AG10803 (cell line): ENCODE measurements at regions not wholly inside any gene's neighbourhood (a gene's known extent, or its start where the extent isn't known, plus 50 kb on each side); places are given as distances from the start of the nearest gene placed in this dataset.

Experiments
- DNase-seq: peaks from one replicate; pipeline ENCODE4 v3.0.0; 2010; ENCODE audit warnings: low read depth
- H3K4me3 ChIP-seq: 2 replicates; pipeline ENCODE4 v1.5.1; 2011; ENCODE audit warnings: mild to moderate bottlenecking, low read length, control low read depth
- TF ChIP-seq, protein P1 (sequence below): conservative IDR thresholded peaks from 2 replicates; pipeline ENCODE4 v1.5.1; 2011; ENCODE audit warnings: mild to moderate bottlenecking, low read length, control low read depth, inconsistent platforms

GRCh38 chr3:18019161-18019495, 276.7 kb upstream of the TBC1D5 start:
- H3K4me3 ChIP-seq: no peak overlapping the region
- DNase-seq: no peak
- TF ChIP-seq, protein P1, sequence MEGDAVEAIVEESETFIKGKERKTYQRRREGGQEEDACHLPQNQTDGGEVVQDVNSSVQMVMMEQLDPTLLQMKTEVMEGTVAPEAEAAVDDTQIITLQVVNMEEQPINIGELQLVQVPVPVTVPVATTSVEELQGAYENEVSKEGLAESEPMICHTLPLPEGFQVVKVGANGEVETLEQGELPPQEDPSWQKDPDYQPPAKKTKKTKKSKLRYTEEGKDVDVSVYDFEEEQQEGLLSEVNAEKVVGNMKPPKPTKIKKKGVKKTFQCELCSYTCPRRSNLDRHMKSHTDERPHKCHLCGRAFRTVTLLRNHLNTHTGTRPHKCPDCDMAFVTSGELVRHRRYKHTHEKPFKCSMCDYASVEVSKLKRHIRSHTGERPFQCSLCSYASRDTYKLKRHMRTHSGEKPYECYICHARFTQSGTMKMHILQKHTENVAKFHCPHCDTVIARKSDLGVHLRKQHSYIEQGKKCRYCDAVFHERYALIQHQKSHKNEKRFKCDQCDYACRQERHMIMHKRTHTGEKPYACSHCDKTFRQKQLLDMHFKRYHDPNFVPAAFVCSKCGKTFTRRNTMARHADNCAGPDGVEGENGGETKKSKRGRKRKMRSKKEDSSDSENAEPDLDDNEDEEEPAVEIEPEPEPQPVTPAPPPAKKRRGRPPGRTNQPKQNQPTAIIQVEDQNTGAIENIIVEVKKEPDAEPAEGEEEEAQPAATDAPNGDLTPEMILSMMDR: no peak

GRCh38 chr3:18018491-18019160, 276.2 kb upstream of the TBC1D5 start:
- TF ChIP-seq, protein P1: no peak
- no peak for DNase-seq
- no peak overlapping the region for H3K4me3 ChIP-seq

DNA sequence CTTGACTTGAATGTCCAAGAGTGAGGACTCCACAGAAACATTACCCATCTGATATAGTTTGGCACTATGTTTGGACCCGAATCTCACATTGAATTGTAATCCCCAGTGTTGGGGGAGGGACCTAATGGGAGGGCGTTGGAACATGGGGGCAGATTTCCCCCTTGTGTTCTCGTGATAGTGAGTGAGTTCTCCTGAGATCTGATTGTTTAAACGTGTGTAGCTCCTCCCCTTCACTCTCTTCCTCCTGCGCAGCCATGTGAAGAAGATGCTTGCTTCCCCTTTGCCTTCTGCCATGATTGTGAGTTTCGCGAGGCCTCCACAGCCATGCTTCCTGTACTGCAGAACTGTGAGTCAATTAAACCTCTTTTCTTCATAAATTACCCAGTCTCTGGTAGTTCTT, 273.9 kb upstream of the TBC1D5 start:
- TF ChIP-seq, protein P1: no peak
- H3K4me3 ChIP-seq: no peak overlapping the region
- DNase-seq: no peak

GRCh38 chr3:18012933-18013332, 270.5 kb upstream of the TBC1D5 start:
- DNase-seq: no peak
- H3K4me3 ChIP-seq: no peak overlapping the region
- TF ChIP-seq, protein P1: no peak

DNA sequence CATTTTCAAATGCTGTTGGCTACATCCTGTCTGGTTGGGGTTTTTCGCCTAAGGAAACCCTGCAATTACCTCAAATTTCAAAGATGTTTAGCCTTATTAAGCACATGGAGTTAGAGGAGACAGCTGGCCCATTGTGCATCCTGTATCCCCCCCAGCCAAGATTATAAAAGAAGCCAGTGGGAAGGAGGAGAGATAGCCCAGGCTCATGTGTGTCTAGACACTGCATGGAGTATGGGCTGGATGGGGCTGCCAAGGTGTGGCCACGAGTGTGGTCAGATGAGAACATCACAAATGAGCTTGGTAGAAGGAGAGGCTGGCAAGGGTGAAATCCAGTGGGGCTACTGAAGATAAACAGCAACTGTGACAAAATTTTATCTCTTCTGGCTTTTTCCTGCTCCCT, 270.0 kb upstream of the TBC1D5 start:
- TF ChIP-seq, protein P1: no peak
- no peak for DNase-seq
- H3K4me3 ChIP-seq: no peak overlapping the region

DNA sequence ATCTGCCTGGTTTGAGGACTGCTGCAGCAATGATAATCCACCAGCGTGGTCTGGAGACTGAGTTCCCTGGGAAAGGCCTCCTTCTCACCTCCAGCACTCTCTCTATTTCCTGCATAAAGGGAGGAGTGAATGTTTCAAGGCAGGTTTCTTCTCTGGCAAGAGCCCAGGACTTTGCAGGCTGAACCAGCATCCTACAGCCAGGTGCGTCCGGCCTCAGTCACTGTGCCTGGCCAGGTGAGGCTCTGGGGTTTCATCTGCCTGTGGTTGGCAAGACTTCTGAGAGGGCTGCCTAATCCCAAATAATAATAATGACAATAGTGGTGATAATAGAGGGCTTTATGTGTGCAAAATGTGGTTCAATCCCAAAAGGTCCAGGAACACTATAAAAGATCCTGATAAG, 269.0 kb upstream of the TBC1D5 start:
- DNase-seq: no peak
- no peak overlapping the region for H3K4me3 ChIP-seq
- TF ChIP-seq, protein P1: no peak

GRCh38 chr3:18010001-18010400, 267.6 kb upstream of the TBC1D5 start:
- no peak overlapping the region for H3K4me3 ChIP-seq
- TF ChIP-seq, protein P1: no peak
- DNase-seq: no peak
